ENCODE measurements at regions not wholly inside any gene's neighbourhood (a gene's known extent, or its start where the extent isn't known, plus 50 kb on each side); places are given as distances from the start of the nearest gene placed in this dataset.
"Not testable (repeated sequence)": the region's sequence is repeated elsewhere in the genome, so short reads cannot be mapped to it uniquely, and the experiment has no call there.

DNA sequence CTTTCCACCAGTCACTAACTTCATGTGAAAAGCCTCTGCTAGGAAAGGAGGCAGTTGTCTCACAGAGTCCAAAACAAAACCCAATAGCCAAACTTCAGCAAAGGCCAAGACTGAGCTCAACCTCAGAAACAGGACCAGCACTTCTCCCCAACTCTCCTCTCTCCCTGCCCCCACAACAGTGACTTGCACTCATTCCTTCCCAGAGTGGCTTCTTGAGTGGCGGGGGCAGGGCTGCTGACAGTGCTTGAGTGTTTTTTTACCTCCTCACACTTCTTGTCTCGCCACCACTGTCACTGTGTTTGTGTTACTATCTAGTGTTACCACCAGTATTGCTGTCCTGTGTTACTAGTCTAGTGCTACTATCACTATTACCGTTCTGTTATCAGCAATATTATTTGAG is 206.8 kb downstream of the KLF6 start:
- DNase-seq (ENCODE audit: low read depth, low spot score) = no peak

DNA sequence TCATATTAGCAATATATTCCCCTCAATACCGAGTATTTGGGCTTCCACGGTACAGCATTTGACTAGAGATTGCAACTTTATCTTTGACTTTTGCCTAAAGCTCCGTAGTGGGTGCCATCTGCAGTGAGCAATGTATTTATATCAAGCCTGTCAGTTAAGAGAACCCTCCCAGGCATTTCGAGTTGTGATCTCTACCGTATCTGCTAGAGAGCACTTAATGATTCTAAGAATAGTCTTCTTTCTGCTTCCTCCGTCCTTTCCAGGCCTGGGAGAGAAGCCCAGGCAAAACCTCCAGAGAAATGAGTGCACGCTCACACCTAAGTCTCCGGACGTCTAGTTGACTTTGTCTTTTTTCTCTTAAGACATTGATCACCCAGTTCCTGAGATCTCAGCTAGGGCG is 210.6 kb downstream of the KLF6 start:
- no peak for DNase-seq (ENCODE audit: low read depth, low spot score)

DNA sequence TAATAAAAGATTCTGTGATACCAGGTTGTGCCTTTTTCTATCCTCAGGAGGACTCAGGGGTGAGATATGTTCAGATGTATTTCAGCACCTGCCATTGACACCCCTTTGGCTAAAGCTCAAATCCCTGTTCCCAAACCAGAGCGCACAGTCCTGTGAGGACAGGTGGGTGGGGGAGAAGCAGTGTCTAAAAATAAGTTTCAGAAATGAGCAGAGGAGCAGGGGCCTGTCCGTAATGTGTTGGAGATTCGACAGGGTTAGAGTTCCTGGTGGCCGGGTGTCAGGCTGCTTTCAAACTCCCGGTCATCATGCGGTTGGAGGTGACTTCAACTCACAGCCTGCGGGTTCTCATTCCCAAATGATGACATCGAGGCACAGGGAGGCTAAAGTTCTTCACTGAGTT is 211.5 kb downstream of the KLF6 start:
- DNase-seq (ENCODE audit: low read depth, low spot score) = no peak

DNA sequence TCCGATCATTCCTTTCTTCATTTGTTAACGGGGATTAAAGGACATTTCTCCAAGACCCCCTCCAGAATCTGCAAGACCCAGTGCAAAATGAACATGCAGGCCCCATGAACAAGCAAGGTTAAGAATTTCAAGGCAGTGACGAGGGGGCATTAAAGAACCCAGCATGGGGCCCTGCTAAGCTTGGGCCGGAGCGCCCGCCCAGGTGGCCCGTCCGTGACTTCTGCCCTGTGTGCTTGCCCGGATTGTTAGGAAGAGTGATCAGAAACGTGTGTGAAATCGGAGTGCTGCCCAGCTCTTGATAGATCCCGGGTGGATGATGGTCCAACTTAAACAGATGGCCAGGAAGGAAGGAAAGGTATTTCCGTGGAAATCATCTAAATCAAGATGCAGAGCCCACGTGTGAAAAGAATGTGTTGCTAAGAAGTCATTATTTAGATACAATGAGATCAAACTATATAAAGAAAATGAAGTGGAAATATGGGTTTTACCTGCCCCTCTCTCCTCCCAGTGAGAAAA is 213.6 kb downstream of the KLF6 start:
- no peak for DNase-seq (ENCODE audit: low read depth, low spot score)

DNA sequence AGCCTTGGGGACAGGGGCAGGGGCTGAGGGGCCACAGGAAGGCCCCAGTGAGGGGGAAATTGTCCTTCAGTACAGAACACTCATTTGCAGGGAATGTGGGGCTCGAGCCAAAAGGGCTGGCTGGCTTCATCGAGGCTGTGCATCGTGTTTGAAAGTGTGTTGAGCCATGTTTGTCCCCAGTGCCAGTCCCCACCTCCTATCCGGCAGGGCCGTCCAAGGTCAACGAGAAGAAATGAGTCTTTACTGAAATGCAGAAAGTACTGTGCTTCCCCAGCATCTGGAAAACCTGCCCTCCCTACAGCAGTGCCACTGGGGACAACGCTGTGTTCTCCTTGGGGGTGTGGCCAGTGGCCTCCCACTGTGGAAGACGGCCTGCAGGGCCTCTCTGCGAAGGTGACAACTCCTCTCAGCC is 214.1 kb downstream of the KLF6 start:
- no peak for DNase-seq (ENCODE audit: low read depth, low spot score)

DNA sequence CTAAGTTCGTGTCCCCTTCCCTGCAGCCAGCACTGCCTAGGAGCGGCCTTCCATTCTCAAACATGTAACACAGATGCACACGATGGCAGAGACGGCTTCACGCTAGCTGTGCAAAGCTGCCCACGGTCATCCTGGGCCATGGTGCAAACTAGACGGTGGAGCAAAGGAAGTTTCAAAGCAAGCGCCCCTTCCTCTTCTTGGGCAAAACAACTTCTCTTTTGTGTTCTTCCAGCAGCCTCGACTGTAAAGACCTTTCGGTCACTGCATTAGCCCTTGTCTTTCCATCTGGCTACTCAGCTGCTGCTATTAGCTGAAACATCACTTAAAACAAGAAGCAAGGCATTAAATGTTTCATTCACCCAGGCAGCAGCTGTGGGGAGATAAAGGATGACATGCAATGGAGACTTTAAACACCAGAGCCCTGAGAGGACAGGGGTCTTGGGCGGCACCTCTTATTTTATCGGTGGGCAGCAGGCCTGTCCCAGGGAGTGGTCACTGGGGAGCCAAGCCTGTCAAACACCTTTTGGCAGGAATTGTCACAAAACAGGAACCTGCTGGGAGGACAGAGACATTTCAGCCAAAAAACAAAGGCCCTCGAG is 214.8 kb downstream of the KLF6 start:
- no peak for DNase-seq (ENCODE audit: low read depth, low spot score)

DNA sequence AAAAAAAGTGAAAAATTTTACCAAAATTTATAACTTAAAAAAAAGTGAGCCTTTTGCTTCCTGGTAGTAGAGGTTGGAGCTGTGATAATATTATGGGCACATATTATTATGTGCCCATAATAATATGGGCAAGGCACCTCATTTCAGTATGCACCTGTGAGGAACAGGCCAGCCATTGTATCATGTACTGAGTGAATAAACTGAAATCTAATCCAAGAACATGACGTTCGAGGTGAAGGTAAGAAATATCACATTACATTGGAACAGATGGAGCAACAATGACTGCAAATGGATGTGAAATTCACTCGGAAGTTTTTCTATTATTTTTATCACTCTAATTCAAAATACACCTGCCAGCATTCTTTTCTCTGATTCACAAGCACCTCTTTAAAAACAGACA is 216.0 kb downstream of the KLF6 start:
- DNase-seq (ENCODE audit: low read depth, low spot score) = no peak

DNA sequence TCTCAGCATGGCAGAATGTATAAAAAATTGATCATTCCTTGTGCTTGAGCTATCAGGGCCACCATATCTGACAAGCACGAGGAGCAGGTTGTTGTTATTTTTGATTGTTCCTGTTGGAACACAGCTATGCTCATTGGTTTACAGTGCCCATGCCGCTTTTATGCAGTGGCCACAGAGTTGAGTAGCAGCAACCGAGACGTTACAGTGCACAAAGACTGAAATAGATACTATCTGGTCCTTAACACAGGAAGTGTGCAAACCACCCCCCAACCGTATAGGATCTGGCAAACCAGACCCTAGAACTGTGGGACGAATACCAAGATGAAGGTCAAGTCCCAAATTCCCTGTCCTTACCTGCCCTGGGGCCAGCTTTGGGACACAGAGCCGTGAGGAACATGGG is 216.6 kb downstream of the KLF6 start:
- DNase-seq (ENCODE audit: low read depth, low spot score) = no peak

DNA sequence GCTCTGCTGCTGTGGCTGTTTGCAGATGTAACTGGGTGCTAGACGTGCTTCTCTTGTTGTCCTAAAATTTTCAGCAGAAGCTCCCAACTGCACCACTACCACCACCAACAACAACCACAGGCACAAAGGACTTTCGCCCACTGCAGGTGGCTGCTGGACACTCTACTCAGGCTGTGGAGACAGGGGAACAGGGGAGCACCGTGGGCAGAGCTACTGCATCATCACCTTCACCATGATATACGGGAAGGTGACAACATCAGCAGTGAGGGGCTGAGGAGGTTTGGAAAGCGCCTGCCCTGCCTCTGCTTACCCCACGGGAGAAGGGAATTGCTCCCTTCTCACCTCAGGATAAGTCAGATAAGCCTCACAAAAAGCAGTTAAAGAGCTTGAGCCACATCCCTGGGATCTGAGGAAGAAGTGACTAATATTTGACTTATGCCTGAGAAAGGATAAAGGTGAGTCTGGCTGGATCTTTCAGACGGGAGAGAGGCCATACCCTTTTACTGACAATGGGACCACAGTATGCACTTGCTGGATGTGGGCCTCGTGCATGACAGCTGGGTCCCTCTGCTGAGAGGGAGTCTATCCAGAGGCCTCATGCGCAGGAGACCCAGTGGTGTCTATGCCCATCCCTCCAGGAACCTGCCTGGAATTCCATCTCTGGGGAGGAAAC is 217.6 kb downstream of the KLF6 start:
- DNase-seq (ENCODE audit: low read depth, low spot score) = no peak

DNA sequence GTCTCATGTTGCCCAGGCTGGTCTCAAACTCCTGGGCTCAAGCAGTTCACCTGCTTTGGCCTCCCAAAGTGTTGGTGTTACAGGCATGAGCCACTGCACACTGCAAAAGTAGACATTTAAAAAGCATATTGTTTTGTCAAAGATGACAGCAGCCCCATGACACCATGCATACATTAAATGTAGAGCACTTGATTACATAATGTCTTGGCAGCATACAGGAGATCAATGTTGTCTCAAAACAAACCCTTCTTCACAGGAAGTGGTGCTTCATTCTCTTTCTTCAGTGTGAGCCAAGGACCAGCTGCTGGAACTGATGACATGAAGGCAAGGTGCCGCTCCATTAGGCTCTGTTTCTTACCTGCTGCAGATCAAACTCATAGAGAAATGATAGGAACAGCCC is 218.4 kb downstream of the KLF6 start:
- DNase-seq (ENCODE audit: low read depth, low spot score) = no peak

DNA sequence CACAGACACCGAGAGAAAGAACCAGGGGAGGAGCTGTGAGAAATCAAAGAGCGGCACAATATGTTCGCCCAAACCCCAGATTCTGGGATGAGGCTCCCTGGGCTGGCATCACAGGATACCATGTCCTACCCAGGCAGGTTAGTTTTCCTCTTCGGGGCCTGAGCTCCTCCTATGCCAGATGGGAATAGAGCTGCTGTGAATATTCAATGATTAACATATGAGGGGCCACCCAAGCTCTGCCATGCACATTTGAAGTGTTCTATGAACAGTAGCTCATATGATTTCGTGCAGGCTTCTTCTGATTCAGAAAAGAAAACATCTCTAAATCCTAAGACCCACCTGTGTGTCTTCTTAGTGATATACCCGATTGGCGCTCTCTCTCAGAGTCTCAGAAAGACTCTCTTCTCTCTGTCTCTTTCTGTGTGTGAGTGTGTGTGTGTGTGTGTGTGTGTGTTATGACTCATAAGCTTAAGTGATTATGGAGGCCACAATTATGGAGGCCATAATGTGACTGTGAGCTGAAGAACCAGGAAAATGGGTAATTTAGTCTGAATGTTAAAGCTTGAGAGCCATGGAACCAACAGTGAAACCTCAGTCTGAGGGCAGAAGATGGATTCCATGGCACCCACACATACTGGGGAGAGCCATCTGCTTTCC is 220.5 kb downstream of the KLF6 start:
- DNase-seq (ENCODE audit: low read depth, low spot score) = no peak

DNA sequence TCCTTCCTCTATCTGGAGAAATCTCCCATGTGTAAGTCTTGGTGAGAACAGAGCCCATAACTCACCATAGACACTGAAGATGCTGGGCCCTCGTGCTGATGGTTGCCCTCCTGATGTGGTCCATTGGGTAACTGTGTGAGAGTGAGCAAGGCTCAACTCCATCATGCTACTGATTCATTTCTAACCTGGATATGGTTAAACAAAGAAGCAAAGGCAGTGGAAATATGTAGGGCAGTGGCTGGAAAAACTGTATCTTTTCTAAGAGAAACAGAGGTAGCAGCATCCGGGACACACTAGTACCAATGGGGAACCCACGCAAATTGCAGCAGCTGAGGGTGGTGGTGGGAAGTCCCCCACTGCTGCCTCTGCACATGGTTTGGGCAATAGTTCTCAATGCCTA is 221.7 kb downstream of the KLF6 start:
- no peak for DNase-seq (ENCODE audit: low read depth, low spot score)

DNA sequence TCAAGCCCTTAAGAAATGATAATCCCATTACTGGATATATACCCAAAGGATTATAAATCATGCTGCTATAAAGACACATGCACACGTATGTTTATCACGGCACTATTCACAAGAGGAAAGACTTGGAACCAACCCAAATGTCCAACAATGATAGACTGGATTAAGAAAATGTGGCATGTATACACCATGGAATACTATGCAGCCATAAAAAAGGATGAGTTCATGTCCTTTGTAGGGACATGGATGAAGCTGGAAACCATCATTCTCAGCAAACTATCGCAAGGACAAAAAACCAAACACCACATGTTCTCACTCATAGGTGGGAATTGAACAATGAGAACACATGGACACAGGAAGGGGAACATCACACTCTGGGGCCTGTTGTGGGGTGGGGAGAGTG is 224.4 kb downstream of the KLF6 start:
- not testable (repeated sequence) for DNase-seq (ENCODE audit: low read depth, low spot score)

DNA sequence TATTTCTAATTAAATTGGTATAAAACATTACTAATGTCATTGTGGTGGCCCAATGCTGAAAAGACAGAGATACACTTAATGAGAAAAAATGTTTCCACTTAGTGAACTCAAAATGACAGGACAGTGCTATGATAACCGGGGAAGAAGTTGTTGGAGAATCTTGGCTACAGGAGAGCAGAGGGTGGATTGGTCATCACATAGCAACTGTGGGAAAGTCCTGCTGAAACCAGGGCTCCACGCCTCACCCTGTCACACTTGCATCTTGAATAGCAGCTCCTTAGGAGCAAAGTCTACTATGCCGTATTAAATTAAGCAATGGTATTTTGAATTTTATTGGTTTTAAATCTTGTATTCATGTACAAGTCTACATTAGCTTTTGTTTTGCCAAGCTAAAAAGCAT is 225.5 kb downstream of the KLF6 start:
- no peak for DNase-seq (ENCODE audit: low read depth, low spot score)

DNA sequence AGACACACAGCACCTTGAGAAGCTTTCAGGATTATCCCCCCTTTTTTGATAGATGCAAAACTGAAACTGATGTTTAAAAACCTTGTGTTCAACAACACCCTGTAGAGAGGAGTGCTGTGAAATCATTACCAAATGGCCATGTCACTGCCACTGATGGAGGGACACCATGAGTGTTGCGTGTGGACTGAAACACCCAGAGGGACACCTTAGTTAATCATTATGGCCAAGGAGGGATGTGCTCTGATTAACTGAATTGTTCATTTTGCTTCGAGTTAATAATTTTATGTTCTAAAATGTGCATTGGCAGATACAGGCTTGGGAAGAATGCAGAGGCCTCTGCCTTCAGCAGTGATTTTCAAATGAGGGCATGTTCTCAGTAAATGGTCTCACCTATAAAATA is 226.0 kb downstream of the KLF6 start:
- DNase-seq (ENCODE audit: low read depth, low spot score) = no peak

DNA sequence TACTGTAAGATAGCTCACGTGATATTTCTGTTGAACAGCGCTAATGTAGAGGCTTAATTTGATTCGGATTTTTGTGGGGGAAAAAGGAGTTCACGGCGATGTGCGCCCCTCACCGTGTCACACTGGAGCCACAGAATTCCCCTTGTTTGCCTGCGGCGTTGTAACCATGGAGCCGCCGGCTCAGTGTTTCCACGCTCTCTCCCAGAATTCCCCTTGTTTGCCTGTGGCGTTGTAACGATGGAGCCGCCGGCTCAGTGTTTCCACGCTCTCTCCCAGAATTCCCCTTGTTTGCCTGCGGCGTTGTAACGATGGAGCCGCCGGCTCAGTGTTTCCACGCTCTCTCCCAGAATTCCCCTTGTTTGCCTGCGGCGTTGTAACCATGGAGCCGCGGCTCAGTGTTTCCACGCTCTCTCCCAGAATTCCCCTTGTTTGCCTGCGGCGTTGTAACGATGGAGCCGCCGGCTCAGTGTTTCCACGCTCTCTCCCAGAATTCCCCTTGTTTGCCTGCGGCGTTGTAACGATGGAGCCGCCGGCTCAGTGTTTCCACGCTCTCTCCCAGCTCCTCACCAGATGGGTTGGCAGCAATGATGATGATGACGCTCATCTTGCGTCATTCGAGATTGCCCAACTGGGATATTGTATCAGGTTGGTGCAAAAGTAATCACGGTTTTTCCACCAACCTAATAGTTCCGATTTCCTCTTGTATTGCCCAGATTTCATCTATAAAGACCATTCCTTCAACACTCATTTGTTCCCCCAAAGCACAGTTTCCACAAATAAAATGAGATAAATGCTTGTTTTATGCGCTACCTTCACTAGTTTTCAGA is 228.6 kb downstream of the KLF6 start:
- not testable (repeated sequence) for DNase-seq (ENCODE audit: low read depth, low spot score)

DNA sequence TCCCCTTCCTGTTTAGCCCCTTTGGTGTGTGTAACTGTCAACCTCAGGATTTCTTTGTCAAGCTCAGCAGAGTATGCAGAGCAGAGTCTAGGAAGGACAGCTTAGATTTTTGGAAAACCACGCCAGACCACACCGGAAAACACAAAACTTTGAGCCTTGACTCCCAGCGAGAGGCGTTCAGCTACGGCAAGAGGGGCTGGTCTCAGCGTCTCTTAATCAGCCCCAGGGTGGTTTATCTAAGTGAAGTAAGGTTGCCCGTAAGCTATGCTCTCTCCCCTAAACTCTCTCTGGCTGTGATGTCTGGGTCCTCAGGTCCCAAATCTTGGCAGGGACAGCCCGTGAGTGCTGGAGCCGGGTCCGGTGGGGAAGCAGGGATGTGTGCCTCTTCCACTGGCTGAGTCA is 230.9 kb downstream of the KLF6 start:
- DNase-seq (ENCODE audit: low read depth, low spot score) = no peak

DNA sequence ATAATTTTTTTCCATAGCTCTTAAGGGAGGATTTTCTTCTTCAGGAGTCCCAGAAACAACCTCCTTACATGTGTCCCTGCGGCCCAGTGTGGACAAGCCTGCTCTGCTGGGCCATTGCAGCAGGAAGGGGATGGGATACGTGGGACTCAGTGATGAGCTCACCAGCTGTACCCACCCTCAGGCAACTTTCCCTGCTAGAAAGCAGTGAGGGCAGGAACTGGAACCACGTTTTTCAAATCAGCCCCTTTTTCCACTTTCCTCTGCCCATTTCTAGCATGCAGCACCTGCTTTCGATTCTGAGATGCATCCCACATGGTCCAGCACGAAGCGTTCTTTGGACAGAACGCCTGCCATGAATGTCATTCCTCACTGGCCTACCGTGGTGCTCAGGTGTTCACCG is 232.7 kb downstream of the KLF6 start:
- DNase-seq (ENCODE audit: low read depth, low spot score) = no peak

DNA sequence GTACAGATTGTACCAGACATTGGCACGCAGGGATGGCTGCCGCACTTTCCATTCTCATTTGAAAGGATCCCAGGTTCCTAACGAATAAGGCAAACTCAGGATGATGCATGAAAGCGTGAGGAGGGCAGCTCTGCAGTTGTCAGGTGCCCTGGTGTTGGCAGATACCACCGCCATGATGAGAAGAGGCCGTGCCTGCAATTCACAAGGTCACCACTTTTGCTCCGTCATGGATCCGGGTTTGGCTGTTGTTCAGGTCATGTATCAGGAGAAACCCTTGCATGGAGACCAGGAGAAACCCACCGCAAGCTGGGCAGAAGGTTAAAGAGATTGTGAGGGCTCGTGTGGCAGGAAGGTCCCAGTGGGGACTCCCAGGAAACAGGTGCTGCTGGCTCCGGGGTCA is 233.2 kb downstream of the KLF6 start:
- no peak for DNase-seq (ENCODE audit: low read depth, low spot score)

DNA sequence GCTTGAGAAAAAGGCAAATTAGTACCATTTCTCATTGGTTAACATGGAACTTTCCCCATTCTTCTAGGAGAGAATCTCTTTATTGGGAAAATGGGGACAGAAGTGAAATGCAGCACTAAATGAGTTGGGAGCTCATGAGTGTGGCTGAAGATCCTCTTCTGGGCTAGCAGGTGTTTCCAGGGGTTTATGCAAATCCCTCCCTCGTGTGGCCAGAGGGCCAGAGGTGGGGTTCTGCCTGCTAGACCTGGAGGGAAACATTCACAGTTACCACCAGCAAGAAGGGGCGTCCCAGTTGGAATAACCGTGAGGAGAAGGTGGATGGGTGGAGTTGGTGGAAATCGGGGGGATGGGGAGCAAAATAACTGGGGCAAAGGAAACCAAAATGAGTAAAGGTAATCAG is 235.9 kb downstream of the KLF6 start:
- no peak for DNase-seq (ENCODE audit: low read depth, low spot score)

DNA sequence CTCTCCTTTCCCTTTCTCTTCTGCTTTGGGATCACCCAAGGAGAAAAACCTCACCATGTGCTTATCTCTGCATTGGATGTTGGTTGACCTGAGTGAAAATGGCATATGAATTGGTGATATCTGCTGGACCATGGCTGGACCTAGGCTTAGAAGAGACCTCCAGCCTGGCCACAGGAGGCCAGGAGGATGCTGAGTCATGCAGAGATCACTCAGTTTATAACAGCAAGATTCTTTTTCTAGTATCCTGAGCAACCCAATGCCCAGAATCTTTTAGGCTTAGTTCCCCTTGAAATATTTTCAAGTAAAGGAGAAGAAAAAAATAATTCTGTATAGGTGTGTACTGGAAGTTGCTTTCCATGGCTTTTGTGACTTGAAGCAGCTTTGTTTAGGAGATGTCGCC is 236.3 kb downstream of the KLF6 start:
- DNase-seq (ENCODE audit: low read depth, low spot score) = no peak

DNA sequence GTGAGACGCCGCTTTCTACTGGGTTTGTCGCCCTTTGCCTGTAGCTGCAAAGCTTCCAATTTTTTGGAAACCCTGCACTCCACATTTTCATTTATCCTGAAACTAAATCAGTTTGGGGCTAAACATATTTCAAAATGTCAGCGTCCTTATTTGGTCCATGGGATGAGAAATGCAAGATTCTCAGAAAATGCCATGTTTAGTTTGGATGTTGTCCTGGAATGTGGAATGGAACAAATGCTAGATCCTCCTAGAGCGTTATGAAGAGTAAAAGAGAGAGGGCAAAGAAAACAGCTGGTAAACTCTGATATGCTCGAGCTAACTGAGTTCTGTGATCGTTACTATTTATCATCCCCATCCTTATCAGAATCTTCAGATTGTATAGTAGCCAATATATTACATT is 236.9 kb downstream of the KLF6 start:
- no peak for DNase-seq (ENCODE audit: low read depth, low spot score)

Measured in activated CD4-positive, CD25-positive, alpha-beta regulatory T cell treated with anti-CD3 and anti-CD28 coated beads, Interleukin-2, amount 50 U/mL, for 16 hours (primary cell).